Urinary bladder (tissue), 4 donors: ENCODE measurements at regions not wholly inside any gene's neighbourhood (a gene's known extent, or its start where the extent isn't known, plus 50 kb on each side); places are given as distances from the start of the nearest gene placed in this dataset. TPM values are rescaled to one million over a fixed set of nuclear protein-coding genes. Genes with fewer than 3 reads are reported as not detected.

Experiments used
- DNase-seq: peaks from one replicate; pipeline ENCODE4 v3.0.0-alpha.2; 2015; ENCODE audit errors: extremely low spot score
- H3K27ac ChIP-seq: one replicate; pipeline ENCODE4 v1.5.1; 2013; ENCODE audit warnings: low read depth, mild to moderate bottlenecking, moderate library complexity
- H3K36me3 ChIP-seq: one replicate; pipeline ENCODE4 v1.6.1; 2013; ENCODE audit warnings: mild to moderate bottlenecking, moderate library complexity; ENCODE audit not compliant: insufficient read depth
- H3K4me1 ChIP-seq: one replicate; pipeline ENCODE4 v1.6.1; 2013; ENCODE audit warnings: mild to moderate bottlenecking, moderate library complexity; ENCODE audit not compliant: insufficient read depth
- H3K4me3 ChIP-seq: one replicate; pipeline ENCODE4 v1.5.1; 2013; ENCODE audit warnings: low read depth, low read length
- WGBS: extraction: QIAGEN DNeasy Blood & Tissue Kit; methylation state at CpG from one replicate; pipeline ENCODE4 v1.1.7; 2013; 5-methylcytosine and 5-hydroxymethylcytosine counted together
- small RNA-seq: library from RNA; depleted of rRNA; stranded (forward); fragments of <200 nt; gene quantifications from one replicate; pipeline ENCODE3, GENCODE V24; 2014
- donor health status: healthy with polysubstance abuse.
- donor health status: healthy.

- WGBS: 55% methylated on average over 3 of the region's 3 CpGs
- no peak for DNase-seq
Measured at GRCh38 chr7:142319970-142320369, 62.1 kb upstream of the PRSS58 start.

GRCh38 chr7:142314281-142314680 lies 56.4 kb upstream of the PRSS58 start:
- no peak for DNase-seq
- no peaks in the 10 kb centered on the region for H3K36me3 ChIP-seq

More at GRCh38 chr7:142319970-142320369, 62.1 kb upstream of the PRSS58 start:
- Histone ChIP-seq H3K27ac (no peak overlapping the region), H3K4me1 (no peaks in the 10 kb centered on the region), H3K4me3 (no peak overlapping the region), H3K36me3 (no peaks in the 10 kb centered on the region)

GRCh38 chr7:142313528-142313927 lies 55.7 kb upstream of the PRSS58 start:
- no peak overlapping the region for H3K27ac ChIP-seq
- no peak overlapping the region for H3K4me3 ChIP-seq
- no peaks in the 10 kb centered on the region for H3K4me1 ChIP-seq
- WGBS: 72% methylated on average over 11 of the region's 11 CpGs
- H3K36me3 ChIP-seq: no peaks in the 10 kb centered on the region
- no peak for DNase-seq

More at GRCh38 chr7:142314281-142314680, 56.4 kb upstream of the PRSS58 start:
- Histone ChIP-seq H3K4me1 (no peaks in the 10 kb centered on the region), H3K27ac (no peak overlapping the region), H3K4me3 (no peak overlapping the region)

GRCh38 chr7:142311876-142312275 lies 54.0 kb upstream of the PRSS58 start:
- no peak for DNase-seq
- Histone ChIP-seq H3K36me3 (no peaks in the 10 kb centered on the region), H3K27ac (no peak overlapping the region), H3K4me1 (no peaks in the 10 kb centered on the region), H3K4me3 (no peak overlapping the region)
- WGBS: 50% methylated on average over 3 of the region's 3 CpGs

GRCh38 chr7:142308918-142309317 lies 51.1 kb upstream of the PRSS58 start:
- WGBS: 74% methylated on average over 3 of the region's 3 CpGs
- Histone ChIP-seq H3K27ac (no peak overlapping the region), H3K4me1 (no peaks in the 10 kb centered on the region), H3K4me3 (no peak overlapping the region), H3K36me3 (no peaks in the 10 kb centered on the region)
- DNase-seq: no peak

- Histone ChIP-seq H3K27ac (no peak overlapping the region), H3K4me3 (no peak overlapping the region), H3K36me3 (no peaks in the 10 kb centered on the region), H3K4me1 (no peaks in the 10 kb centered on the region)
- DNase-seq: no peak
- 69% methylated on average over 4 of the region's 4 CpGs for WGBS
Measured at GRCh38 chr7:142308326-142308725, 50.5 kb upstream of the PRSS58 start.

Small RNAs in the stretch of these regions (small RNA-seq; reads per million reads assigned to genes)
- not detected for gene TRBV5-2
- not detected for gene TRBV8-1
- not detected for gene TRBV8-2
